Transverse colon (tissue), 4 donors: ENCODE measurements at regions not wholly inside any gene's neighbourhood (a gene's known extent, or its start where the extent isn't known, plus 50 kb on each side); places are given as distances from the start of the nearest gene placed in this dataset.

Source experiments
- DNase-seq: peaks from one replicate; pipeline ENCODE4 v3.0.0-alpha.2; 2019
- H3K27ac ChIP-seq, 4 donors: fragments of 200-600 bp; sonication (generic); 2 replicates each; pipeline ENCODE4 v1.5.1; 2016 to 2018; ENCODE audit warnings: inconsistent platforms in 4 of 4
- H3K27me3 ChIP-seq: fragments of 200-600 bp; sonication (generic); 2 replicates; pipeline ENCODE4 v1.5.1; 2017; ENCODE audit warnings: inconsistent platforms
- H3K36me3 ChIP-seq, 4 donors: fragments of 200-600 bp; sonication (generic); 2 replicates each; pipeline ENCODE4 v1.5.1; 2017 to 2019; ENCODE audit warnings: inconsistent platforms in 4 of 4
- H3K4me1 ChIP-seq, 4 donors: fragments of 200-600 bp; sonication (generic); 2 replicates each; pipeline ENCODE4 v1.5.1; 2017 to 2020; ENCODE audit warnings: inconsistent platforms in 4 of 4
- H3K4me3 ChIP-seq, 4 donors: fragments of 200-600 bp; sonication (generic); 1 replicate in 1 of 4; 2 replicates in 3 of 4; pipeline versions ENCODE4 v1.5.1 to v1.6.1; 2017 to 2019; ENCODE audit warnings: inconsistent platforms in 4 of 4
- H3K9me3 ChIP-seq, 2 donors: fragments of 200-600 bp; sonication (generic); 2 replicates each; pipeline ENCODE4 v1.5.1; 2017 to 2019; ENCODE audit warnings: inconsistent platforms in 2 of 2
- CTCF ChIP-seq, 5 experiments: fragments of 200-600 bp in 3 of 5; fragments of 450-650 bp in 2 of 5; sonication (generic) in 3 of 5; IDR thresholded peaks; 1 replicate in 2 of 5; 2 replicates in 3 of 5; pipeline ENCODE4 v1.5.1; 2016 to 2017; ENCODE audit warnings: antibody characterized with exemption in 5 of 5, inconsistent platforms in 3 of 5, mild to moderate bottlenecking in 2 of 5, moderate library complexity in 1 of 5
- EP300 ChIP-seq: sonication (generic); formaldehyde crosslinking; IDR thresholded peaks from one replicate; pipeline ENCODE4 v1.6.1; 2017; ENCODE audit warnings: antibody characterized with exemption, low read depth
- POLR2A ChIP-seq: fragments of 450-650 bp; IDR thresholded peaks from one replicate; pipeline ENCODE4 v1.6.1; 2016; ENCODE audit warnings: antibody characterized with exemption, mild to moderate bottlenecking, moderate library complexity
- POLR2AphosphoS5 ChIP-seq, 3 donors: sonication (generic); formaldehyde crosslinking; IDR thresholded peaks; one replicate each; pipeline ENCODE4 v1.6.1; 2016; ENCODE audit warnings: antibody characterized with exemption in 3 of 3
- WGBS, 2 donors: methylation state at CpG; one replicate each; pipeline ENCODE4 v1.1.5; 2018; ENCODE audit warnings: low coverage in 1 of 2; 5-methylcytosine and 5-hydroxymethylcytosine counted together
- in situ Hi-C, 4 donors: fragments of 200-750 bp; cut with MboI; loops; one replicate each; pipeline versions ENCODE4 v1.15.0 to v1.15.1; 2017; ENCODE audit warnings: low sequenced_read_pairs in 3 of 4, low pct_ligation_motif_present in 1 of 4, low pct_unique_long_range_greater_than_20kb in 1 of 4
- intact Hi-C: fragments of 100-400 bp; cut with DNase I; formaldehyde crosslinking; loops from one replicate; pipeline ENCODE4 v1.15.1; 2023; ENCODE audit warnings: low total_unique reads

GRCh38 chr4:20445933-20446723, 194.4 kb downstream of the SLIT2 start:
- H3K36me3 ChIP-seq, result no peaks in the 10 kb centered on the region
- DNase-seq, result no peak
- H3K27me3 ChIP-seq, result no peaks in the 10 kb centered on the region
- no peak overlapping the region for H3K27ac ChIP-seq
- H3K4me1 ChIP-seq, result peaks cover 0 to 8% (median 0%) of the 10 kb centered on the region in 4 donors
- H3K4me3 ChIP-seq, result no peak overlapping the region
- TF ChIP-seq POLR2A (no peak), POLR2AphosphoS5 (IDR thresholded peaks at IDR 0.05) (peak in 1 of 3 donors; percentile 34), CTCF (IDR thresholded peaks at IDR 0.05) (no peak), EP300 (no peak)
- in situ Hi-C loops (no loop called here), intact Hi-C loops (no loop called here)
- no peaks in the 10 kb centered on the region for H3K9me3 ChIP-seq
- WGBS, 2 donors, result 57 to 71% methylated on average over 5 of the region's 5 CpGs

- Histone ChIP-seq H3K27ac (no peak overlapping the region), H3K27me3 (no peaks in the 10 kb centered on the region), H3K9me3 (no peaks in the 10 kb centered on the region), H3K4me3 (no peak overlapping the region), H3K36me3 (no peaks in the 10 kb centered on the region), H3K4me1 (peaks cover 0 to 8% (median 0%) of the 10 kb centered on the region in 4 donors)
- 78 to 100% methylated on average over 1 to 2 of the region's 2 CpGs for WGBS, 2 donors
- in situ Hi-C loops, result no loop called here
- intact Hi-C loops, result no loop called here
- TF ChIP-seq POLR2A, result no peak
- TF ChIP-seq POLR2AphosphoS5 (IDR thresholded peaks at IDR 0.05), result no peak
- TF ChIP-seq EP300, result no peak
- no peak for TF ChIP-seq CTCF (IDR thresholded peaks at IDR 0.05)
- DNase-seq, result no peak
These were observed 195.4 kb downstream of the SLIT2 start for GRCh38 chr4:20447103-20447502.

- 75 to 81% methylated on average over 2 of the region's 2 CpGs for WGBS, 2 donors
- TF ChIP-seq CTCF (IDR thresholded peaks at IDR 0.05) (no peak), POLR2AphosphoS5 (IDR thresholded peaks at IDR 0.05) (no peak), EP300 (no peak), POLR2A (no peak)
These were observed 200.3 kb downstream of the SLIT2 start for GRCh38 chr4:20451986-20452385.

GRCh38 chr4:20454515-20454914, 202.8 kb downstream of the SLIT2 start:
- no peak for DNase-seq
- in situ Hi-C loops (no loop called here), intact Hi-C loops (no loop called here)
- Histone ChIP-seq H3K9me3 (no peaks in the 10 kb centered on the region), H3K27me3 (no peaks in the 10 kb centered on the region), H3K27ac (no peak overlapping the region), H3K4me3 (no peak overlapping the region), H3K36me3 (no peaks in the 10 kb centered on the region), H3K4me1 (no peaks in the 10 kb centered on the region)
- WGBS, 2 donors, result 86% methylated on average over 2 of the region's 2 CpGs
- no peak for TF ChIP-seq POLR2A
- no peak for TF ChIP-seq POLR2AphosphoS5 (IDR thresholded peaks at IDR 0.05)
- no peak for TF ChIP-seq EP300
- no peak for TF ChIP-seq CTCF (IDR thresholded peaks at IDR 0.05)

More at GRCh38 chr4:20451986-20452385, 200.3 kb downstream of the SLIT2 start:
- H3K36me3 ChIP-seq, result no peaks in the 10 kb centered on the region
- DNase-seq, result no peak
- no peaks in the 10 kb centered on the region for H3K9me3 ChIP-seq
- no peak overlapping the region for H3K4me3 ChIP-seq
- no peaks in the 10 kb centered on the region for H3K4me1 ChIP-seq
- intact Hi-C loops, result no loop called here
- no peak overlapping the region for H3K27ac ChIP-seq
- in situ Hi-C loops, result no loop called here
- no peaks in the 10 kb centered on the region for H3K27me3 ChIP-seq
